GM06990 (cell line): ENCODE measurements at regions not wholly inside any gene's neighbourhood (a gene's known extent, or its start where the extent isn't known, plus 50 kb on each side); places are given as distances from the start of the nearest gene placed in this dataset.

Source experiments
- DNase-seq: peaks from one replicate; pipeline ENCODE4 v3.0.0-alpha.2; 2011; ENCODE audit not compliant: insufficient read length; ENCODE audit errors: extremely low read depth
- H3K27me3 ChIP-seq: replicated peaks from 2 replicates; pipeline ENCODE4 v1.6.0; 2011; ENCODE audit warnings: low read length; ENCODE audit not compliant: control insufficient read depth, insufficient read depth
- H3K36me3 ChIP-seq: 2 replicates; pipeline ENCODE4 v1.5.1; 2011; ENCODE audit warnings: low read length; ENCODE audit not compliant: control insufficient read depth, insufficient read depth
- H3K4me3 ChIP-seq: replicated peaks from 2 replicates; pipeline ENCODE4 v1.5.1; 2011; ENCODE audit warnings: low read depth, mild to moderate bottlenecking, control low read depth, low read length
- TF ChIP-seq, protein P1 (sequence below): IDR thresholded peaks from 2 replicates; pipeline ENCODE4 v1.5.1; 2011; ENCODE audit warnings: low read length, control low read depth, mild to moderate bottlenecking, inconsistent platforms; ENCODE audit not compliant: insufficient read depth, poor library complexity, severe bottlenecking

DNA sequence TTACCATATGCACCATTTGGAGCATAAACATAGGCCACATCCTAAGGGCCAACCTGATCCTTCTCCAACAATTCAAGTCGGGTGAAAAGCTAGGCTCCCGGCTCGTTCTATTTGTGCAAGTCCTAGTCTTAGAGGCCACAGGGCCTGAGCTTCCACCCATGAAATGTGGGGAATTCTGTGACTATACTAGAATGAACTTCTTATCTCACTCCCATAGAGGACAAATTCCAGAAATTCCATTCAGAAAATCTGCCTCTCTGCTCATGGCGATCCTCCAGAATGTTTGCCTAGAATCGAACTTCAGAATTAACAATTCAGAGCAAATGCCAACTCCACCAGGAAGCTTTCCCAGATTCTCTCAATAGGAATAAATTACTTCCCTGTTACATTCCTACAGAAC, 187.9 kb downstream of the BCL11A start:
- TF ChIP-seq, protein P1, sequence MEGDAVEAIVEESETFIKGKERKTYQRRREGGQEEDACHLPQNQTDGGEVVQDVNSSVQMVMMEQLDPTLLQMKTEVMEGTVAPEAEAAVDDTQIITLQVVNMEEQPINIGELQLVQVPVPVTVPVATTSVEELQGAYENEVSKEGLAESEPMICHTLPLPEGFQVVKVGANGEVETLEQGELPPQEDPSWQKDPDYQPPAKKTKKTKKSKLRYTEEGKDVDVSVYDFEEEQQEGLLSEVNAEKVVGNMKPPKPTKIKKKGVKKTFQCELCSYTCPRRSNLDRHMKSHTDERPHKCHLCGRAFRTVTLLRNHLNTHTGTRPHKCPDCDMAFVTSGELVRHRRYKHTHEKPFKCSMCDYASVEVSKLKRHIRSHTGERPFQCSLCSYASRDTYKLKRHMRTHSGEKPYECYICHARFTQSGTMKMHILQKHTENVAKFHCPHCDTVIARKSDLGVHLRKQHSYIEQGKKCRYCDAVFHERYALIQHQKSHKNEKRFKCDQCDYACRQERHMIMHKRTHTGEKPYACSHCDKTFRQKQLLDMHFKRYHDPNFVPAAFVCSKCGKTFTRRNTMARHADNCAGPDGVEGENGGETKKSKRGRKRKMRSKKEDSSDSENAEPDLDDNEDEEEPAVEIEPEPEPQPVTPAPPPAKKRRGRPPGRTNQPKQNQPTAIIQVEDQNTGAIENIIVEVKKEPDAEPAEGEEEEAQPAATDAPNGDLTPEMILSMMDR = no peak
- DNase-seq = no peak
- H3K4me3 ChIP-seq = no peak overlapping the region
- no peaks in the 10 kb centered on the region for H3K36me3 ChIP-seq
- no peaks in the 10 kb centered on the region for H3K27me3 ChIP-seq

DNA sequence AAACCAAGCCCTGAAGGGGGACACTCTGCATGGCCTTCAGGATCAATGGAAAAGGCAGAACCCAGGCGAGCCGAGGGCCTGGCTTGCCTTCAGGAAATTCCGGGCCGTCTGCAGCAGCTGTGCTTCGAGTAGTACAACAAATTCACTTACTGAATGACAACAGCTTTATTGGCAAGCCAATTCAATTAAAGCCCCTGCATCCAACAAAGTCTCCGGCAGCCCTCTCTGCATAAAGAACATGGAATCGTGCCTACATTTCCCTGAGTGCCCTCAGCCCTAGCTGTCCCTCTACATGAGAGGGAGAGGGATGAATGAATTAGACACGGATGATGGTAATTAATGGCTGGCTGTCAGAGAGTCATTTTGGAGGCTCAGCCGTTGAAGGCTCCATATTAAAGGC, 189.0 kb downstream of the BCL11A start:
- Histone ChIP-seq H3K27me3 (no peaks in the 10 kb centered on the region), H3K4me3 (no peak overlapping the region), H3K36me3 (no peaks in the 10 kb centered on the region)
- TF ChIP-seq, protein P1 = no peak
- no peak for DNase-seq

DNA sequence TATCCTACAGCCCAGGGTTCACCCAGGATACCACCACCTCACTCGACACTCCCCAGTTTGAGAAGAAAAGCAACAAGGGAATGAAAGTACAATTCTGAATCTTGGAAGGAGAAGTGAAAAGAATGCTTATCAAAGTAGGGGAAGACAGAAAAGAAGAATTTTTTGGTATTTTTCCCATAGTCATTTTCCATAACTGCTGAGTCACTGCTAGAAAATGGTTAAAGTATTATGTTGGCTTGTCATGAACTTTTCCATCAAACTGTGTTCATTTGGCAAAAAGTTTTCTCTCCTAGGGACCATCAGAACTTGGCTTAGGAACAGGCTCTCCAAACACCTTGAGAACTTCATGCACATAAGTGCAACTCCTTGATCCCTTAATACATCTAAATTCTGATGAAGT, 192.0 kb downstream of the BCL11A start:
- Histone ChIP-seq H3K4me3 (no peak overlapping the region), H3K36me3 (no peaks in the 10 kb centered on the region), H3K27me3 (no peaks in the 10 kb centered on the region)
- no peak for DNase-seq
- TF ChIP-seq, protein P1 = no peak

DNA sequence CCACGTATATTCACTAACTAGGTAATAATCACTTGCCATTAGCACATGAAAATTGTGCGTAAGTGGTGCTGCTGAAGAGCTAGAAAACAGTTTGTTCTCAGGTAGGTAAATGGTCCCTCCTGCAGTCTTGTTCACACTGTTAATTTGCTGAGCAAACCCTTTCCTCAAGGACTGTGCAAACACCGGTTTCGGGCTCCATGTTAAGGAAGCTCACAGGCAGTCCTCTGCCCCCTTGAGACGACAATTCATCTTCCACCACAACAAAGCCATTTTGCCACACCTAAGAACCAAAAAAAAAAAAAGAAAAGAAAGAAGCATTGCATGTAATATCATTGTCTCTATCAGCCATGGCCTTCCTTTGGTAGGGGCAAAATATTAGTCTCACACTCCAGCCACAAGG, 193.9 kb downstream of the BCL11A start:
- no peak for DNase-seq
- Histone ChIP-seq H3K27me3 (no peaks in the 10 kb centered on the region), H3K4me3 (no peak overlapping the region), H3K36me3 (no peaks in the 10 kb centered on the region)
- TF ChIP-seq, protein P1 = no peak

DNA sequence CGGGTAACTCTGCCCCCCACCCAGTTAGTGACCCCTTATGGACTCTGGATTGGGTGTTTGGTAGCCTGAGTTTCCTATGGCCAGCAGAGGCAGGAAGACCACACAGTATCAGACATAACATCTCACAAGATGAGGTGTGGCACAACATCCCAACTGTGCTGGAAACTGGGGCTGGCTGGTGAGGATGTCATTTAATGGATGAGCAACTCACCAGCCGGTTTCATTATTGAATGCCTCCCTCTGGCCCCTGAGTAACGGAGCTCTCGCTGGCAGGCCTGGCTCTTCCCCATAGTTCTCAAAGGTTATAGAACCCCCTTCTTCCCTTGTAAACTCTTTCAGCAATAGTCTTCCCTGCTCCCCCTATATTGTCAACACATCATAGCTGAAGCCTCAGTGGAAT, 195.0 kb downstream of the BCL11A start:
- TF ChIP-seq, protein P1 = no peak
- DNase-seq = no peak
- Histone ChIP-seq H3K36me3 (no peaks in the 10 kb centered on the region), H3K4me3 (no peak overlapping the region), H3K27me3 (no peaks in the 10 kb centered on the region)

DNA sequence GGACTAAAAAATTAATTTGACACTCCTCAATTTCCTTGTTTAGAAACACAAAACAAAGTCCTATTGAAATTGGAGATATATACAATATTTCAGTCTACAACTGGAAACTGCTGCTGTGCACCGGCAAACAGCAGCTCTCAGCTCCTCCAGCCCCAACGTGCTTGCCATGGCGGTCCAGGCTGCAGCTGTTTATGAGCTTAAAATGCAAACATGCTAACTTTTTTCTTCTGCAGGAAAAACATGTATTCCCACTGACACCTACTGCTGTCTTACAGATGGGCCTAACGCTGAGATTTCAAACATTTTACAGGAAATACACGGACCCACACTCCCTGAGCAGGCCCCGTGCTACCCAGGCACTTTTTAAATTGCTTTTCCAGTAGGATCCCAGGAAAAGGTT, 195.5 kb downstream of the BCL11A start:
- no peaks in the 10 kb centered on the region for H3K36me3 ChIP-seq
- TF ChIP-seq, protein P1 = no peak
- no peak for DNase-seq
- no peaks in the 10 kb centered on the region for H3K27me3 ChIP-seq
- no peak overlapping the region for H3K4me3 ChIP-seq
